HG02588 (cell line): ENCODE measurements at regions not wholly inside any gene's neighbourhood (a gene's known extent, or its start where the extent isn't known, plus 50 kb on each side); places are given as distances from the start of the nearest gene placed in this dataset.

ENCODE experiments used
- ATAC-seq: cut with Tn5 transposase; IDR thresholded peaks from one replicate; pipeline ENCODE4 v1.9.1; 2021; ENCODE audit warnings: mild to moderate bottlenecking, moderate library complexity; ENCODE audit not compliant: unreplicated experiment

- no peak for ATAC-seq
Measured at GRCh38 chr5:110104726-110105669, 415.3 kb downstream of the MAN2A1 start.

DNA sequence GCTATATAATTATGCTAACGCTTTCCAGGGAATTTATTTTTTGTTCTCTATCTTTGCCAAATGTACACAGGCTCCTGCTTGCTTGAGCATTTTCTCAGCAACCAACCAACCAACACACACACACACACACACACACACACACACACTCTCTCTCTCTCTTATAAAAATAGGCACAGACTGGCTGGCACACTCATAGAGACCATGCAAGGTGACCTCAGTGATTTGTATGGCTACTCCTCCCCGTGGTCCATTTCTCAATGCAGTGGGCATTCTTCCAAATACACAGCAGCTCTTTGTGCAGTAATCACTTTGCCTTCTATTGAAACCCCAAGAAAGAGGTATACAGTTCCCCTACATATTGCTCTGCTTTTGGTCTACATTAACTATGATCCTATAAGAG, 416.0 kb downstream of the MAN2A1 start:
- no peak for ATAC-seq

DNA sequence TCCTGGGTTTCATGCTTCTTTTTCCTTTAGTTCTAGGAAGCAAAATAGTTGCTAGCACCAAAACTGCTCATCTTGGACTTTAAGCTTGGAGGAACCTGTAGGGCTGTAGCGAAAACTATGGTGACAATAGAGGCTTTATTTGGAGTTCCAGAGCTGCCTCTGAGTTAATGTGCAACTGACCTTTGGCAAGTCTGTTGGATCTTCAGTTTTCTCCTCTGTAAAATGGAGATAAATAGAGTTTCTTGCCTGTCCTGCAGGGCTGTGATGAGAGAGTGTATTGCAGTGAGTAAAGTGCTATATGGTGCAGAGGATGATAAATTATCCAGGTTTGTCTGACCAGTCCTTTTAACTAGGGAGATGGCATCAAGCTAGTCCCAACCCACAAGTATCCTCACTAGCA, 417.0 kb downstream of the MAN2A1 start:
- no peak for ATAC-seq

- ATAC-seq: no peak
Measured at GRCh38 chr5:110108520-110108919, 418.8 kb downstream of the MAN2A1 start.

- ATAC-seq: no peak
Measured at GRCh38 chr5:110109667-110110066, 419.9 kb downstream of the MAN2A1 start.

DNA sequence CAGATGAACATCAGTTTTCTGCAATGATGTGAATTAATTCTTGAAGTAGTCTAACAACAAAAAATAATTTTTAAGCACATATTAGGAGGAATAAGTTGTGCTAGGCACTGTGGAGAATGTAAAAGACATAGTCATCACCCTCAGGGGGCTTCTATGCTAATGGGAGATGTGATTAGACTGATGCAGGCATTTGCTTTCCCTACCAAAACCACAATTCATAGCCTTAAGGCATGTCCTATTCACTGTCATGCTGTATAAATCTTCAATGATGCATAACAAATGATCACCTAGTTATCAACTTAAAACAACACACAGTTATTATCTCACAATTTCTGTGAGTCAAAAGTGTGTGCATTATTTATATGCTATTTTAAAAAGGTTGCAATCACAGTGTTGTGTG, 422.6 kb downstream of the MAN2A1 start:
- ATAC-seq: no peak

DNA sequence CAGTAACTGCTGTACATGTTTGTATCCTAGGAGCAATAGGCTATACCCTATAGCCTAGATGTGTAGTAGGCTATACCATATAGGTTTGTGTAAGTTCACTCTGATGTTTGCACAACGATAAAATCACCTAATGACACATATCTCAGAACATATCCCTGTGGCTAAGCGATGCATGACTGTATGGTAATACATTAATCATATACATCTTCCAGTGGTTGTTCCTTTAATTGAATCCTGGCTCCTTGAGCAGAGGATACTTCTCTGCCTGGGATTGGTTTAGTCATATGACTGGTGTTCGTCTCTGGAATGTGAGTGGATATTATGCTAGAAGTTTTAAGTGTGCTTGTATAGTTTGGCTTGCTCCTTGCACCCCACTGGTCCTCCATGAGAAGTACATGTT, 425.8 kb downstream of the MAN2A1 start:
- no peak for ATAC-seq

- no peak for ATAC-seq
Measured at GRCh38 chr5:110116539-110116938, 426.8 kb downstream of the MAN2A1 start.

DNA sequence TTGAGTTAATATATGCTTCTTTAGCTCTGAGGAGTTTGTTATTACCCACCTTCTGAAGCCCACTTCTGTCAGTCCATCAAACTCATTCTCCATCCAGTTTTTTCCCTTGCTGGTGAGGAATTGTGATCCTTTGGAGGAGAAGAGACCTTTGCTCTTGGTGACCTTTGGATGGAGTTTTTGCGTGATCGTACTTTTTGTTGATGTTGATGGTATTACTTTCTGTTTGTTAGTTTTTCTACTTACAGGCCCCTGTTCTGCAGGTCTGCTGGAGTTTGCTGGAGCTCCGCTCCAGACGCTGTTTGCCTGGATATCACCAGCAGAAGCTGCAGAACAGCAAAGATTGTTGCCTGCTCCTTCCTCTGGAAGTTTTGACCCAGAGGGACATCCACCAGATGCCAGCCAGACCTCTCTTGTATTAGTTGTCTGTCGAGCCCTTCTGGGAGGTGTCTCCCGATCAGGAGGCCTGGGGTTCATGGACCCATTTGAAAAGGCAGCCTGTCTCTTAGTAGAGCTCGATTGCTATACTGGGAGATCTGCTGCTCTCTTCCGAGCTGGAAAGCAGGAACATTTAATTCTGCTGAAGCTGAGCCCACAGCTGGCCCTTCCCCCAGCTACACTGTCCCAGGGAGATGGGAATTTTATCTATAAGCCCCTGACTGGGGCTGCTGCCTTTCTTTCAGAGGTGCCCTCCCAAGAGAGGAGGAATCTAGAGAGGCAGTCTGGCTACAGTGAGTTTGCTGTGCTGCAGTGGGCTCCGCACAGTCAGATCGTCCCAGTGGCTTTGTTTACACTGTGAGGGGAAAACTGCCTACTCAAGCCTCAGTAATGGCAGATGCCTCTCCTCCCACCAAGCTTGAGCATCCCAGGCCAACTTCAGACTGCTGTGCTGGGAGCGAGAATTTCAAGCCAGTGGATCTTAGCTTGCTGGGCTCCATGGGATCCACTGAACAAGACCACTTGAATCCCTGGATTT, 445.5 kb downstream of the MAN2A1 start:
- ATAC-seq: no peak

DNA sequence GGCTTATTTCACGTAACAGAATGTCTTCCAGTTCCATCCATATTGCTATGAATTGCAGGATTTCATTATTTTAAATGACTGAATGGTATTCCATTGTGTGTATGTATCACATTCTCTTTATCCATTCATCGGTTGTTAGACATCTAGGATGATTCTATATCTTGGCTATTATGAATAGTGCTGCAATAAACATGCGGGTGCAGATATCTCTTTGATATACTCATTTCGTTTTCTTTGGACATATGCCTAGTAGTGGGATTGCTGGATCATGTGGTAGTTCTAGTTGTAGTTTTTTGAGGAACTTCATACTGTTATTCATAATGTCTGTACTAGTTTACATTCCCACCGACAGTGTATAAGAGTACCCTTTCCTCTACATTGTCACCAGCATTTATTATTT, 460.5 kb downstream of the MAN2A1 start:
- no peak for ATAC-seq

GRCh38 chr5:110159202-110159601, 469.5 kb downstream of the MAN2A1 start:
- no peak for ATAC-seq

- ATAC-seq: no peak
Measured at GRCh38 chr5:110161162-110161561, 471.4 kb downstream of the MAN2A1 start.

DNA sequence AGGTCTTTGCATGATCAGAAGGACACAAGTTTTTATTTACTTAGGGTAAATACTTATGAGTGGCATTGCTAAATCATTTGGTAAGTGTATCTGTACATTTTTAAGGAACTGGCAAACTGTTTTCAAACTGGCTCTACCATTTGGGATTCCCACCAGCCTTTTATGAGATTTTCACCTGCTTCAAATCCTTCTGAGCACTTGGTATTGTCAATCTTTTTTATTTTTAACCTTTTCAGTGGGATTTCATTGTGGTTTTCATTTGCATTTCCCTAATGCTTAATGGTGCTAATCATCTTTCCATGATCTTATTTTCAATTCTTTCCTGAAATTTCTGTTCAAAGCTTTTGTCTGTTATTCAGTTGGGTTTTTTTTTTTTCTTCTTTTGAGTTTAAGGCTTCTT, 475.6 kb downstream of the MAN2A1 start:
- ATAC-seq: no peak

- ATAC-seq: no peak
Measured at GRCh38 chr5:110167384-110167783, 477.7 kb downstream of the MAN2A1 start.

DNA sequence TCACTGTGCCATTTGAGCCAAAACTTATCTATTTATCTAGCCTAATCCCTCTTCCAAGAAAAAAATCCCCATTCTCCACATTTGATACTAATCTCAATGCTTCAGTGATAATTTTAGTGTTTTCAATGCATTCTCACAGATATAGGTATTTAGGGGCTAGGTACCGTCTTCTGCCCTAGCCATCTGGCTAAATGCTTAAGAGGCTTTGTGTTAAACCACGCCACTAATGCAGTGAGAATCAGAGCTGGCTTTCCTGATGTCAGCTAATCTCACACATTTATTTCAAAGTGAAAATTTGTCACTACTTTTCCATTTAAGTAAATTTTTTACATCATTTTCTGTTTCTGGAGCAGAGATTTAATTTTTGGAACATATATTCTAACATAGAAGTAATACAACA, 479.7 kb downstream of the MAN2A1 start:
- no peak for ATAC-seq

DNA sequence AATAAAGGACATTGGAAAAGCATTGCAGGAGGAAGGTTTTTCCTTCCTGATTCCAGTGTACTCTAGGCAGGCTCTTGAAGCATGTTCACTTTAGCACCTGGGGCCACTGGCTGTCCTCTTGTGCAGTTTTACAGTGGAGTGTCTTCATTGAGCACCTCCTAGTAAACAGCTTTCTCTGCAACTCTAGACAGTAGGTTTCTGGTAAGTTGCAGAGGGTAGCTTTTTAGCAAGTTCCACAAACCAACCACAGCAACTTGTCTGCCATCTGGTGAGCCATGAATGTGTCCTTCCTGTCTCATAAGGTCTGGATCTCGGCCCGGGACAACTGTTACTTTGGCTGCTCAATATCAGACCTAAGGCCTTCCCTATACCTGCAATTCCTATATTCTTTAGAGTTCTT, 488.0 kb downstream of the MAN2A1 start:
- ATAC-seq: no peak

- no peak for ATAC-seq
Measured at GRCh38 chr5:110179321-110179720, 489.6 kb downstream of the MAN2A1 start.

- ATAC-seq: no peak
Measured at GRCh38 chr5:110194191-110194590, 504.5 kb downstream of the MAN2A1 start.

DNA sequence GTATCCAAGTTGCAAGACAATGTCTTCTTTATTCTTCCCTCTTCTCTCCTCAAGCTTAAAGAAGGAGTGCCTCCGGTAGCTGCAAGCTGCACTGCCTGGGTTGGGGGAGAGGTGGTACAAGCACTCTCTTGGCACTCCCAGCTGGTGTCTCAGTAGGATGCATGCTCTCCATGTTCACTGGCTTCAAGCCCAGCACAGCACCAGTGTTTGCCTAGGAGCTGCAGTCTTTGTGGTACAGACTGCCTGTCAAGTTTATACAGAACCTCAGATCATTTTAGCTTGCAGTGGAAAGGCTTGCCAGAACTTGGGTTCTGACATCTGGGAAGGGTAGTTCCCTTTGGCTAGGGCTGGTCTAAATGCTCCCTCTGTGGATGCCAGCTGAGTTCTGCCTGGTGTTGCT, 505.6 kb downstream of the MAN2A1 start:
- ATAC-seq: no peak

DNA sequence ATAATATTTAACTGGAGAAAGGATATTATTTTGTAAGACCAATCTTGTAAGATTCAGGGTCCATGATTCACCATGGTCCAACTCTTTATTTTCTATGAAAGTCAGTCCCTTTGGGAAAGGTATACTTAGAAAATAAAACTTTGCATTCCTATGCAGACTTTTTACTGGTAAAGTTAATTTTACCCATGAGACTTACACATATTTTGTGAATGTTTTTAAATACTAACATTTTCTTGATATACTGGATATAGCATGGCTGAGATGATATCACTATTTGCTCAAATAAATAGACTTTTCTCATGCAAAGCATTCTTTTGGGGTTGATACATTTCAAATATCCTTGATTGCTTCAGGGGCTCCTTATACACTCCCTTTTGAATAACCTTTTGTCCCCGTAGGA, 512.1 kb downstream of the MAN2A1 start:
- ATAC-seq: no peak

DNA sequence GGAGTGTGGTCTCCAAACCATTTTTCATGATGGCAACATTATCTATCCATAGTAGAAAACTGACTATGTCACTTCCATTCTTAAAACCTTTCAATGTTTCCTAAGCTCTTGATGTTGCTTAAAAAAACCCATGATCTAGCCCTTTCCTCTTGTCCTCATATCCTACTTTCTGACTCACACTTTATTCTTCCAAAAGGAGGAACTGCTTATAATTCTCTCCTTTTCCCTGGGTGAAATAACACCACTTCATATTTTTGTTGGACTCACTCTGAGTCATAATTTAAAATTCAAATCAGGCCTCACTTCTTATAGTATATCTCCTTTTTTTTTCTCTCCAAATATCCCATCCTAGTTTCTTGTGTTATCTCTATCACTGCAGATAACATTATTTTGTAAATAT, 513.9 kb downstream of the MAN2A1 start:
- ATAC-seq: no peak

DNA sequence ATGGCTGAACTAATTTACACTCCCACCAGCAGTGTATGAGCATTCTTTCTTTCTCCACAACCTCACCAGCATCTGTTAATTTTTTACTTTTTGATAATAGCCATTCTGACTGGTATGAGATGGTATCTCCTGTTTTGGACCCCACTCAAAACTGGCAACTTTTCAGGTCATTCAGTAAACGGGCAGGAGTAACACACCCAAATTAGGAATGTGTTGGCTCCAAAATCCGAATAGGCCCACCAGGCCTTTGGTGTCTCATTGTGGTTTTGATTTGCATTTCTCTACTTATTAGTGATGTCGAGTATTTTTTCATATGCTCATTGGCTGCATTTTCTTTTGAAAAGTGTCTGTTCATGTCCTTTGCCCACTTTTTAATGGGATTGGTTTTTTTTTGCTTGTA, 517.1 kb downstream of the TMEM232 start:
- no peak for ATAC-seq
